GM12891 (cell line): ENCODE measurements at regions not wholly inside any gene's neighbourhood (a gene's known extent, or its start where the extent isn't known, plus 50 kb on each side); places are given as distances from the start of the nearest gene placed in this dataset.
"Not testable (repeated sequence)": the region's sequence is repeated elsewhere in the genome, so short reads cannot be mapped to it uniquely, and the experiment has no call there.

Source experiments
- DNase-seq: peaks from one replicate; pipeline ENCODE4 v3.0.0; 2011; ENCODE audit warnings: low spot score; ENCODE audit not compliant: insufficient read length
- FAIRE-seq: peaks from 2 replicates; lab custom pipeline; 2011; peaks lifted over from hg19 to GRCh38; lab: Jason Lieb, UNC
- PAX5 ChIP-seq: IDR thresholded peaks from 2 replicates; pipeline ENCODE4 v1.6.1; 2011; ENCODE audit warnings: low read length, moderate library complexity, mild to moderate bottlenecking; ENCODE audit not compliant: insufficient read depth, severe bottlenecking
- POLR2A ChIP-seq: IDR thresholded peaks from 2 replicates; pipeline ENCODE4 v1.6.1; 2011; ENCODE audit warnings: low read depth, low read length, control low read depth
- POLR2AphosphoS5 ChIP-seq: IDR thresholded peaks from 2 replicates; pipeline ENCODE4 v1.6.1; 2011; ENCODE audit warnings: low read depth, low read length, control low read depth
- POU2F2 ChIP-seq: IDR thresholded peaks from 2 replicates; pipeline ENCODE4 v1.6.1; 2011; ENCODE audit warnings: low read depth, mild to moderate bottlenecking, control low read depth, low read length, moderate library complexity
- SPI1 ChIP-seq: IDR thresholded peaks from 2 replicates; pipeline ENCODE4 v1.6.1; 2011; ENCODE audit warnings: low read depth, low read length, control low read depth
- TAF1 ChIP-seq: IDR thresholded peaks from 2 replicates; pipeline ENCODE4 v1.6.1; 2011; ENCODE audit warnings: low read depth, low read length, control low read depth

DNA sequence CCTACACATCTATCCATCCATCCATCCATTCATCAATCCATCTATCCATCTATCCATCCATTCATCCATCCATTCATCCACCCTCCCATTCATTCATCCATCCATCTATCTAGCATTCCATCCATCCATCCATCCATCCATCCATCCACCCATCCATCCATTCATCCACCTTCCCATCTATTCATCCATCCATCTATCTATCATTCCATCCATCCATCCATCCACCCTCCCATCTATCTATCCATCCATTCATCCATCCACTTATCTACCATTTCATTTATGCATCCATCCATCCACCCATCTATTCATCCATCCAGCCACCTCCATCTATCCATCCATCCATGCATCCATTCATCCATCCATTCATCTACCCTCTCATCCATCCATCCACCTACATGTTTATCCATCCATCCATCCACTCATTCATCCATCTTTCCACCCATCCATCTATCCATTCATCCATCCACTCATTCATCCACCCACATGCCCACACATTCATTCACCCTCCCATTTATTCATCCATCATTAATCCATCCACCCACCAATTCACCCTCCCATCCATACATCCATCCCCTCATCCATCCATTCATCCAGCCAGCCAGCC is 258.5 kb downstream of the CRLF2 start:
- no peak for TF ChIP-seq POLR2AphosphoS5
- TF ChIP-seq PAX5: no peak
- TF ChIP-seq SPI1: no peak
- no peak for TF ChIP-seq POU2F2
- no peak for TF ChIP-seq TAF1
- no peak for TF ChIP-seq POLR2A
- DNase-seq: no peak
- FAIRE-seq: no peak

DNA sequence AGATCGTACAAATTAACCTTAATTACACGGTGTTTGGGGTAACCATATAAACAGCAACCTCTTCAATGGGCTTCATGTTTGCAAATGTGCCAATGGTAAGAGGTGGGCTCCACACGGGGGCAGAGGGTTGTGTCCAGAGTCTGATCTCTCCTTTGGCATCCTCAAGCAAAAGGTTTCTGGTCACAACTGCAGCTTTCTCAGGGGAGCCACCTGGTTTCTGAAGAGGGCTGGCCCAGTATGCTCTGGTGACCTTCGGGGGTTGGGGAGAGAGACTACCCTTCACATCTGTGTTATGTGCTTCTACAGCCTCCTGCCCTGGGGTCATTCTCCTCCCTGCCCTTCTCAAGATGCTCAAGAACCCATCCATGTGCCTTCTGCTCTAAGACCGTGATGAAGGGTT is 259.6 kb downstream of the CRLF2 start:
- TF ChIP-seq SPI1 (no peak), TAF1 (no peak), POU2F2 (no peak), PAX5 (no peak), POLR2AphosphoS5 (no peak), POLR2A (no peak)
- FAIRE-seq (no peak), DNase-seq (no peak)

DNA sequence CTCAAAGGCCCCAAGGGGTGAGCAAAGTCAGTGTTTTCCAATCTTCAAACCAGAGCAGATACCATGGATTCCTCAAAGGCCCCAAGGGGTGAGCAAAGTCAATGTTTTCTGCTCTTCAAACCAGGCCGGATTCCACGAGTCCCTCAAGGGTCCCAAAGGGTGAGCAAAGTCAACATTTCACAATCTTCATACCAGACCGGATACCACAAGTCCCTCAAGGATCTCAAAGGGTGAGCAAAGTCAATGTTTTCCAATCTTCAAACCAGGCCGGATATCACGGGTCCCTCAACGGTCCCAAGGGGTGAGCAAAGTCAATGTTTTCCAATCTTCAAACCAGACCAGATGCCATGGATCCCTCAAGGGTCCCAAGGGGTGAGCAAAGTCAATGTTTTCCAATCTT is 265.2 kb downstream of the CRLF2 start:
- FAIRE-seq, DNase-seq: not testable (repeated sequence)

DNA sequence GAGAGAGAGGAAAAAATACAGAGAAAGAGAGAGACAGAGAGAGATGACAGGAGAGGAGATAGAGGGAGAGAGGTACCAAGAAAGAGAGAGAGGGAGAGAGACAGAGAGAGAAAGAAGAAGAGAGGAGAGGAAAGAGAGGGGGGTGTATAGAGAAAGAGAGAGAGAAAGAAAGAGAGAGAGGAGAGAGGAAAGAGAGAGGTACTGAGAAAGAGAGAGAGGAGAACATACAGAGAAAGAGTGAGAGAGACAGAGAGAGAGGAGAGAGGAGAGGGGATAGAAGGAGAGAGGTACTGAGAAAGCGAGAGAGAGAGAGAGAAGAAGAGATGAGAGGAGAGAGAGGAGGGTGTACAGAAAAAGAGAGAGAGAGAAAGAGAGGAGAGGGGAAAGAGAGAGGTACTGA is 269.4 kb downstream of the CRLF2 start:
- no peak for FAIRE-seq
- DNase-seq: no peak
- TF ChIP-seq PAX5 (no peak), TAF1 (no peak)

DNA sequence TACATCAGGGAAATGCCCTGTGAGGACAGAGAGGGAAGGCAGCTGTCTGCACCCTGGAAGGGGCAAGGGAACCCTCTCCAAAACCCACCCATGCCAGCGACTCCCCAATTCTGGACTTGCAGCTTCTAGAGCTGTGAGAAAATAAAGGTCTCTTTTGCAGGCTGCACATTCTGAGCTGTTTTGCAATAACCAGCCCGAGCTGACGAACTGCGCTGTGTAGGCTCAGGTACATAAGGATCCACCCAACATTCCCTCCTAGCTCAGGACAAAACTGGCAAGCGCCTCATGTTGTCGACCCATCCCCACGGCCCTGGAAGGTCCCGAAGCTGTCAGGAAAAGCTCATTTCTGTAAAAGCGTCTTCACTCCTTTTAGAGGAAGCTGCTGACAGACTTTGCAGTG is 271.8 kb downstream of the CRLF2 start:
- no peak for TF ChIP-seq POLR2A
- no peak for TF ChIP-seq PAX5
- TF ChIP-seq POLR2AphosphoS5: no peak
- TF ChIP-seq POU2F2: no peak
- no peak for TF ChIP-seq SPI1
- TF ChIP-seq TAF1: no peak
- no peak for FAIRE-seq

DNA sequence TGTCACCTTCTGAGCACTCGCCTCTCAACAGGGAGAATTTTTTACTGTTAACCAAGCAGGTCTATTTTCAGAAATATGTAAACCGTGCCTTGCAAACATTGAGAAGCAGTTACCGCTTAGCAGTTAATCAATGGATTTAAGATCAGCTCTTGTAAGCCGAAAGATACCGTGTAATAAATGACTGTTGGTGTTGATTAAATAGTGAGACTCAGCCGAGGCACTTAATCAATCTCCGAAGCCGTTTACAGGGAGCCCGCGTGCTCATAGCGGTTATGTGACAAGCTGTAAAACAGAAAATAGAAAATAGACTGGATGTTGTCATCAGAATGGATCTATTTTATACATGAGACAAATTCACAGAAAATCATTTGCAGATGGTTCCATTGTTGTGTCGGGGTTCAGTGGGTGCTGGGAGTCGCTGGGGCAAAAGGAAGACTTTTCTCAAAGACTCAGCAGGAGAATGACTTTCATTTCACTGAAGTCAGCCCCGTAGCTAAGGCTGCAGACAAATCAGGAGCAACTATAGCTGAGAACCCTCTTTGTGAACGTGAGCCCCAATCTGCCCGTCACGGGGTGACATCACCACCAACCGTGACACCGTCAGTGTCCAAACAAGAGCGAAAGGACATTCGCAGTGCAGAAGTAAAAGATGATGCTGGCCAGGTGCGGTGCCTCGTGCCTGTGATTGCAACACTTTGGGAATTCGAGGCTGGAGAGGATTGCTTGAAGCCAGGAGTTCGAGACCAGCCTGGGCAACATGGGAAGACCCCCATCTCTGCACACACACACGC is 275.3 kb downstream of the CRLF2 start:
- no peak for TF ChIP-seq POLR2AphosphoS5
- no peak for TF ChIP-seq POU2F2
- TF ChIP-seq TAF1: no peak
- TF ChIP-seq PAX5: no peak
- no peak for TF ChIP-seq POLR2A
- TF ChIP-seq SPI1: no peak
- FAIRE-seq (no peak), DNase-seq (no peak)

More for the DNA sequence above, 271.8 kb downstream of the CRLF2 start:
- DNase-seq: no peak

DNA sequence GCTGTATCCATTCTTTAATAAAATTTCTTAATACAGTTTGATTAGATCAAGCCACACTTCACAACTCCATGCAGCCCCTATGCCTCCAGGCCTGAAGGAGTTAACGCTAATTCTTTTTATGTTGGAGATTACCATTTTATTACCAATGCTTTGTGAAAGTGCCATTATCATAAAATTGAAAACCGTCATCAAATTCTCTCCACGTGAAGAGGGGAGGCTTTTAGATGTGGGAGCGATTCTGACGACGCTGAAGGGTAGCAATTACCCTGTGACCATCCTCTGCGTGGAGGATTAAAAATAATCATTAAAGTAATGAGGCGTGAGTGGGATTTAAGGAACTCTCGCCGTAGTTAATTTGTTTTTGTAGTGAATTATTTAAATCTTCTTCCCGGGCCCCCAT is 278.8 kb downstream of the CRLF2 start:
- FAIRE-seq (no peak), DNase-seq (no peak)
- TF ChIP-seq POLR2A: no peak
- no peak for TF ChIP-seq POU2F2
- TF ChIP-seq PAX5: no peak
- TF ChIP-seq TAF1: no peak
- TF ChIP-seq POLR2AphosphoS5: no peak
- no peak for TF ChIP-seq SPI1

DNA sequence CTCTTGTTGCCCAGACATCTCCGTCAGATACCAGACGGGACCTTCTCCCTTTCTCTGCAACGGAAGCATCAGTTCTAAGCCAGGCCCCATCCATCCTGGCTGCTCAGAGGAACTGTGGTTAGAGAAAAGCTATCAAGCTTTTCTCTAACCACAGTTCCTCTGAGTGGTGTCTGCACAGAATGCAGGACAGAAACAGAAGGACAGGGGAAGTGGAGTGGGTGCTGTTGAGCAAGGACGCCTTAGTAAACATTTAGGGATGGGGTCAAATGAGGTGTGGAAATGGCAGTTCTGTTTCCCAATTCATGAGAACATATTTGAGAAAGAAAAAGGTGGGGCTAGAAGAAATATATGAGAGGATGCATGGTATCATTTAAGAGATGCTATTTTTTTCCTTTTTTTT is 283.8 kb downstream of the CRLF2 start:
- TF ChIP-seq POLR2A (no peak), POLR2AphosphoS5 (no peak)
- DNase-seq (no peak), FAIRE-seq (no peak)

DNA sequence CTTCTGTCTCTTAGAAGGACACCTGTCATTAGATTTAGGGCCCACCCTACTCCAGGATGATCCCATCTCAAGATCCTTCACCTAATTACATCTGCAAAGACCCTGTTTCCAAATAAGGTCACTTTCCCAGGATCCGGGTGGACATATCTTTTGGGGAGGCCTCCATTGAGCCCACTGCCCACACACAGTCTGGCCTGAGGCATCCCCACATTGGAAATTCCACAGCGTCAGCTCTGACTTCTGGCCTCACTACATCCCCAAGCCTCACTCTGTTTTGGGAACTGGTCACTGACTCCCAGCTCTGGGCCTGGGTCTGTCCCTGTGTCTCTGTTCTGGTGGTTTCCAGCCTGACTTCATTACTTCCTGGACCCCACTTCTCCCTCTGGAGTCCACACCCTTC is 285.5 kb downstream of the CRLF2 start:
- DNase-seq: no peak
- no peak for FAIRE-seq
- TF ChIP-seq PAX5 (no peak), SPI1 (no peak), POLR2A (no peak), POLR2AphosphoS5 (no peak), TAF1 (no peak)

DNA sequence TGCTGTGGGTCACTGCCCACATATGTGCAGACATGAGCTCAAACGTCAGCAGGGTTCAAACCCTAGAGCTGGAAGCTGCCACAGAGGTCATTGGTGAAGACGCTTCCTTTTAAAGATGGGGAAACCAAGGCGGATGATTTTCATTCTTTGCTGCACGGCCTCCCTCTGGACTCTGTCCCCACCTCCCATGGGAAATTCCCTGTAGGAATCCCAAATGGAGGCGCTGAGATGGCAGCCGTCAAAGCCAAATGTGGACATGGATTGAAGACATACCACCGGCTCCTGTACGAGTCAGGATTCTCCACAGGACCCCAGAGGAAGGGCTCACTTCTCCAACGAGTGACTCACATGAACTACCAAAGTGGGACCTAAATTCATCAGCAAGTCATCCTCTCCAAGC is 286.4 kb downstream of the CRLF2 start:
- DNase-seq (no peak), FAIRE-seq (no peak)
- no peak for TF ChIP-seq POLR2AphosphoS5
- TF ChIP-seq SPI1: no peak
- no peak for TF ChIP-seq POU2F2
- no peak for TF ChIP-seq POLR2A
- TF ChIP-seq PAX5: no peak
- TF ChIP-seq TAF1: no peak

DNA sequence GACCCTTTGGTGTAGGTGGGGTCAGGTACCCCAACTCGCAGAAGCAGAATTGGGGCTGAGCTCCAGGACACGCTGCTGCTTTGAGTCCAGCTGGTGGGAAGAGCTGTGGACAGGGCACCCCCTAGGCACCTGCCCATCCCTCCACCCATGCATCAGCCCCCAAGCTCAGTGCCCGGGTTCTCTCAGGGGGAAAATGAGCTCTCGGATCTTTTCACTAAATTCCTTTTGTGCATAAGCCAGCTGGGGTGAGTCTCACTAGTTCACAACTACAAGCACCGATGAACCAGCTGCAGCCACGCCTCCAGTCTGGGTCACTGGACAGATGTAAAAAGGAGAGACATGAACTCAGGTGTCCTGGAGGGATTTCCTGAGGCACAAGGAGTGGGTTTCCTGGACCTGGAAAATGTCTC is 286.8 kb downstream of the CRLF2 start:
- DNase-seq: no peak
- FAIRE-seq: no peak
- TF ChIP-seq POLR2A (no peak), SPI1 (no peak), POLR2AphosphoS5 (no peak), PAX5 (no peak), POU2F2 (no peak), TAF1 (no peak)
